ENCODE measurements at regions not wholly inside any gene's neighbourhood (a gene's known extent, or its start where the extent isn't known, plus 50 kb on each side); places are given as distances from the start of the nearest gene placed in this dataset.

GRCh38 chr7:36086571-36086970 is 66.5 kb upstream of the EEPD1 start:
- Histone ChIP-seq H4K91ac (ENCODE audit: insufficient read length, low read depth, low read length) (no peak overlapping the region), H3K4me2 (ENCODE audit: insufficient read depth, insufficient read length, low read length) (no peak overlapping the region), H4K20me1 (ENCODE audit: control insufficient read depth, insufficient read depth, insufficient read length) (no peaks in the 10 kb centered on the region), H3K4ac (ENCODE audit: low read depth, low read length) (no peak overlapping the region), H3K27me3 (ENCODE audit: insufficient read depth, low read length) (no peaks in the 10 kb centered on the region), H3K27ac (ENCODE audit: insufficient read length, low read depth, low read length) (no peak overlapping the region), H3K9ac (ENCODE audit: extremely low read depth, insufficient read length, low read length) (no peak overlapping the region), H3K9me3 (ENCODE audit: control insufficient read depth, low read depth, low read length) (no peaks in the 10 kb centered on the region), H2BK20ac (ENCODE audit: low read depth, low read length, poor library complexity, severe bottlenecking) (no peak overlapping the region), H3K14ac (ENCODE audit: insufficient read depth, low read length) (no peak overlapping the region), H3K23ac (ENCODE audit: insufficient read length, low read depth, low read length) (no peak overlapping the region), H3K18ac (ENCODE audit: insufficient read length, low read depth, low read length) (no peak overlapping the region), H2AK5ac (ENCODE audit: insufficient read length, low read length) (no peak overlapping the region), H3T11ph (ENCODE audit: low read length) (no peak overlapping the region), H3K79me2 (ENCODE audit: insufficient read depth, low read length) (no peaks in the 10 kb centered on the region), H2BK12ac (ENCODE audit: insufficient read length, low read depth, low read length) (no peak overlapping the region), H2BK120ac (ENCODE audit: low read depth, low read length, poor library complexity, severe bottlenecking) (no peak overlapping the region), H4K5ac (ENCODE audit: insufficient read length, low read depth, low read length) (no peak overlapping the region), H4K8ac (replicated peaks; ENCODE audit: insufficient read length, low read depth, low read length) (no peak overlapping the region), H3K79me1 (ENCODE audit: insufficient read depth, low read depth, low read length, poor library complexity, severe bottlenecking) (no peaks in the 10 kb centered on the region), H3K56ac (ENCODE audit: insufficient read length, low read depth, low read length) (no peak overlapping the region), H2BK15ac (ENCODE audit: low read depth, low read length) (no peak overlapping the region), H2AFZ (ENCODE audit: low read length) (no peak overlapping the region), H3K4me1 (ENCODE audit: insufficient read depth, low read length) (no peaks in the 10 kb centered on the region), H2BK5ac (ENCODE audit: insufficient read length, low read length) (no peak overlapping the region), H3K23me2 (ENCODE audit: insufficient read length, low read depth, low read length, poor library complexity, severe bottlenecking) (no peaks in the 10 kb centered on the region)
- H3K27me3 Mint-ChIP-seq (ENCODE audit: low read depth), result peaks cover 20% of the 10 kb centered on the region
- H3K27ac Mint-ChIP-seq, result no peak overlapping the region
- peaks cover 9 to 16% of the 10 kb centered on the region in 2 experiments for H3K4me1 Mint-ChIP-seq
- H3K36me3 Mint-ChIP-seq (ENCODE audit: insufficient read depth in 1 of 3, low read depth in 3 of 3), result peaks cover 4 to 11% (median 7%) of the 10 kb centered on the region in 3 experiments; a peak in 4 of 7 replicates
- H3K9me3 Mint-ChIP-seq, result peaks cover 10 to 13% of the 10 kb centered on the region in 2 experiments
- H3K4me3 Mint-ChIP-seq, result no peak overlapping the region
- TF ChIP-seq CTCF (conservative IDR thresholded peaks at IDR 0.05), result no peak
- DNase-seq, result no peak
